HFF-Myc (cell line): ENCODE measurements at regions not wholly inside any gene's neighbourhood (a gene's known extent, or its start where the extent isn't known, plus 50 kb on each side); places are given as distances from the start of the nearest gene placed in this dataset.

ENCODE experiments used
- DNase-seq: peaks from one replicate; pipeline ENCODE4 v3.0.0-alpha.2; 2011; ENCODE audit warnings: low read depth; ENCODE audit errors: extremely low read depth
- H3K4me3 ChIP-seq: replicated peaks from 2 replicates; pipeline ENCODE4 v1.5.1; 2011; ENCODE audit warnings: low read depth, mild to moderate bottlenecking, control low read depth, low read length
- TF ChIP-seq, protein P1 (sequence below): IDR thresholded peaks from 2 replicates; pipeline ENCODE4 v1.5.1; 2012; ENCODE audit warnings: mild to moderate bottlenecking, low read depth, low read length, control low read depth; ENCODE audit errors: missing control alignments

DNA sequence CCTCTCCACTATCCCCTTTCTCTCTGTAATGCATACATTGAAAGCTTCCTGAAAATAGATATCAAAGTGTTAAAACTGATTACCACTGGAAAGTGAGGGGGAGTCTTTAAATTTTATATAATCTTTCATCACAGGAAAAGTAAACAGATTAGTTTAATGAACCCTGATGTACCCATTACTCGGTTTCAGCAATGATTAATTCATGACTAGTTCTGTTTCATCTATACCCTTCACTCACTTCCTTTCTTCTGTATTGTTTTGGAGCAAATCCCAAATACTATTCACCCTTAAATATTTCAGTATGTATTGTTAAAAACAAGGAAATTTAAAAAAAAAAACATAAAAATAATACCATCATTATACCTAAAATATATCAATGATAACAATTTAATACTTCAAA lies 67.3 kb upstream of the TMCC3 start:
- no peak for DNase-seq
- no peak overlapping the region for H3K4me3 ChIP-seq
- TF ChIP-seq, protein P1, sequence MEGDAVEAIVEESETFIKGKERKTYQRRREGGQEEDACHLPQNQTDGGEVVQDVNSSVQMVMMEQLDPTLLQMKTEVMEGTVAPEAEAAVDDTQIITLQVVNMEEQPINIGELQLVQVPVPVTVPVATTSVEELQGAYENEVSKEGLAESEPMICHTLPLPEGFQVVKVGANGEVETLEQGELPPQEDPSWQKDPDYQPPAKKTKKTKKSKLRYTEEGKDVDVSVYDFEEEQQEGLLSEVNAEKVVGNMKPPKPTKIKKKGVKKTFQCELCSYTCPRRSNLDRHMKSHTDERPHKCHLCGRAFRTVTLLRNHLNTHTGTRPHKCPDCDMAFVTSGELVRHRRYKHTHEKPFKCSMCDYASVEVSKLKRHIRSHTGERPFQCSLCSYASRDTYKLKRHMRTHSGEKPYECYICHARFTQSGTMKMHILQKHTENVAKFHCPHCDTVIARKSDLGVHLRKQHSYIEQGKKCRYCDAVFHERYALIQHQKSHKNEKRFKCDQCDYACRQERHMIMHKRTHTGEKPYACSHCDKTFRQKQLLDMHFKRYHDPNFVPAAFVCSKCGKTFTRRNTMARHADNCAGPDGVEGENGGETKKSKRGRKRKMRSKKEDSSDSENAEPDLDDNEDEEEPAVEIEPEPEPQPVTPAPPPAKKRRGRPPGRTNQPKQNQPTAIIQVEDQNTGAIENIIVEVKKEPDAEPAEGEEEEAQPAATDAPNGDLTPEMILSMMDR = no peak

DNA sequence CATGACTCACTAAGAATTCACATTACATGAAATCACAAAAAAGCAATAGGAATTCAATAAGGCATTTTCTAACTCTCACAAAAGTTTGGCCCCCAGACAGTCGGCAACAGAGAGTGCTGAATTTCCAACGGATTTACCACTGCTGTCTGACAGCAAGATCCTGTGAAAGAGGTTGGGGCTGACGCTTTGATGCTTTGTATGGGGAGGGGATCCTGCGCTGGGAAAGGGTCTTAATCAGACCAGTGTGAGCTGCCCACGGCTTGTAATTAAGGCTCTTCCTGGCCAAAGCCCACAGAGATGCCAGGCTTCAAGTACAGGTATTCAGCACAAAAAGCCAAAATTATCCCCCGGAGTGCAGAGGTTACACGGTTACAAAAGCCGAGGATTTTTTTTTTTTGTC lies 66.8 kb upstream of the TMCC3 start:
- no peak for DNase-seq
- TF ChIP-seq, protein P1 = no peak
- no peak overlapping the region for H3K4me3 ChIP-seq

DNA sequence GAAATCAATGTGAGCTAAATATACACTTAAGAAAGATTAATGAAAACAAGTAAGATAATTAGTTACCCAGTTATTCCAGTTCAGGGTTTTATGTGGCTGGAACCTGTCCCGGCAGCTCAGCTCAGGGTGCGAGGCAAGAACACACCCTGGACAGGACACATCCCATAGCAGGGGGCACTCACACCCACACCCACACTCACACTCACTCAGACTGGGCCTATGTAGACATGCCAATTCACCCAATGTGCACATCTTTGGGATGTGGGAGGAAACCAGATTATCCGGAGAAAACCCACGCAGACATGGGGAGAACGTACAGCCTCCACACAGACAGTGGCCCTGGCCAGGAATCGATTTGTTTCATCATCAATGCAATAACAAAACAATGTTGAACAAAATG lies 66.0 kb upstream of the TMCC3 start:
- TF ChIP-seq, protein P1 = no peak
- no peak overlapping the region for H3K4me3 ChIP-seq
- DNase-seq = no peak

GRCh38 chr12:94714378-94715114 lies 64.2 kb upstream of the TMCC3 start:
- TF ChIP-seq, protein P1 = no peak
- H3K4me3 ChIP-seq = no peak overlapping the region
- peak; percentile 19 for DNase-seq

DNA sequence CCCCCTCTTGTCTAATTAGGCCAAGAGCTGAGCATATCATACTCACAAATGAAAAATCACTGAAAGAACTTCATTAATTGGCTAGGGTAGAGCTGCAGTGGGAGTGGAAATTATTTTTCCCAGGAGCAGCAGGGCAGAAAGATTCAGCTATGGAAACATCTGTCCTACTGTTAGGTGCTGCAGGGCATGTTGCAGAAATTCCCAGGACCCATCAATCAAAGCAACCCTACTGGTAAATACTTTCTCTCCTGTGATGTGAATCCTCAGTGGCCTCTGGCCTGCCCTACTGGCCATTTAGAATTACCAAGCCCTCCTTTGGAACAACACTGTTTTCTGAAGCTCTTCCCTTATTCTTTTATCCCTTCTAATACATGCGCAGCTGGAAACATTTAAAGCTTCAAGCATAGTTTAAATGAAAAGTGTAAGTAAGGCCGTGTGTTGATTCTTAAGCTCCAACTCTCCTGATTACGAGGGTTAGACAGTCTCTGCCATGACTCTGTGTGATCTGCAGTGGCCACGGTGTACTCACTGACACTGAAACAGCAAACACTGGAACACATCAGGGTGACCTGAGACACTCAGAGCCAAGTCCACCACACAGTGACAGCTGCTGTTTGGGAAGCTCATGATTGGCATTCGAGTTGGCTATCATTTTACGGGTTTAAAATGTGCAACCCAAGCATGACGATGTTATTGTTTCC lies 62.6 kb upstream of the TMCC3 start:
- TF ChIP-seq, protein P1 = no peak
- no peak for DNase-seq
- no peak overlapping the region for H3K4me3 ChIP-seq

DNA sequence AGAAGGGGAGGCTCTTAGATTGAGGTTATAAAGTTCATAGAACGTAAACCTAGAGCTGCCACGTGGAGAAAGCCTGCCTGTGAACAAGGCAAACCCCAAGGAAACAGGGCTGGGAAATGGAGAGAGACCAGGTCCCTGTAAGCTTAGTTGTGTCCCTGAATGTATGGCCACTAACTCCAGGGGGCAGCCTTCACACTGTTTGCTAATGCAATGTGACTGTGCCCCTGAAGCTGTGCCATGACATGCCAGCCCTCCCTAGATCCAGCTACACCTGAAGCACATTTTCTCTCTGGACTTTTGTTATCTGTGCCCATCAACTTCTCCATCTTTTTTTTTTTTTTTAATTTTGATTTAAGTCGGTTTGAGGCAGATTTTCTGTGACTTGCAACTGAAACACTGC lies 60.6 kb upstream of the TMCC3 start:
- TF ChIP-seq, protein P1 = peak; percentile 55
- H3K4me3 ChIP-seq = no peak overlapping the region
- DNase-seq = peak; percentile 4
